Activated CD8-positive, alpha-beta memory T cell treated with anti-CD3 and anti-CD28 coated beads, Interleukin-2, amount 50 U/mL, for 24 hours (primary cell): ENCODE measurements at regions not wholly inside any gene's neighbourhood (a gene's known extent, or its start where the extent isn't known, plus 50 kb on each side); places are given as distances from the start of the nearest gene placed in this dataset.

Experiments used
- DNase-seq: peaks from one replicate; pipeline ENCODE4 v3.0.0-alpha.2; 2020; ENCODE audit errors: extremely low read depth

DNA sequence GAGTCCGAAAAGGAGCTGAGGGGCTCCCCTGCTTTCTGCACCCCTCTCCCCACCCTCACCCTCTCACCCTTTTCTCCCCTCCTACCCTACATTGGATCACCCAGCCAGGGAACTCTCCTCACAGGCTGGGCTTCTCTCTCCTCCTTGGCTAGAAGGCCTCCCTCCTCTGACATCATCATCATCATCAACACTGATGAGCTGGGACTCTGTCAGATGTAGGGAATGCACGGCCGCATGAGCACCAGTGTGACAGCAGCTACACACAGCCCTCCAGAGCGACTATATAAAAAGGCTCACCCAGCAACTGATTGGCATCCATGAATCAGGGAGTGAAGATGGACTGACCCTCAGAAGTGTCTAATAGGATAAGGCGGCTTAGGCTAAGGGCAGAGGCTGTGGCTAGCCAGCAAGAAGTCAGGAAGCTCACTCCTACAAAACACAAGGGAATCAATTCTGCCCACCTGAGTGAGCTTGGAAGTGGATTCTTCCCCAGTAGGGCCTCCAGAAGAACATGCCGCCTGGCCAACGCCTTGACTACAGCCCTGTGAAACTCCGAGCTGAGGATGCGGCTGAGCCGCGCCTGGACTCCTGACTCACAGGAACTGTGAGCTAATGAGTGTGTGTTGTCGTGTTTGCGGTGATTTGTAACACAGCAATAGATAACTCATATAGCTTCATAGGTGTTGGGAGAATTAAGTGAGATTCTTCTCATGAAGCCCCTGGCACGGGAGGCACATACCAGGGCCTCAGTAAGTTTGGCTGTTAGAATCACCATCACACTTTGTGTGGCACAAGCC is 147.6 kb downstream of the FAM43A start:
- DNase-seq, result no peak

DNA sequence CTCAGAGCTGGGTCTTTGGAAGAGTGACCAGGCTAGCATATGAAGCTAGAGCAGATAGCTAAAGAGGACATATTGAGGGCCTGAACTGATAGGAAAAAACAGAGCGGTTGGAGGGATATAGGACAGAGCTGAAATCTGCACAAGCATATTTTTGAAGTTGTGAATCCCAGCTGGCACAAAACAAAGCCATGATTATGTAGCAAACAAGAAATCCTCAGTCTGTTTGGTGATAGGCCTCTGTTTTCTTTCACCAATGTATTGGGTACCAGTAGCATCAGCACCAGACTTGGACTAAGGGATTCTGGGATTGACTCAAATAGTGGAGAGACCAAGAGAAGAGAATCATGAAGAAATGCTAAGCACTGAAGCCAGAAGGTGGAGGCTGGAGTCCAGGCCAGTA is 151.0 kb downstream of the FAM43A start:
- DNase-seq, result no peak

DNA sequence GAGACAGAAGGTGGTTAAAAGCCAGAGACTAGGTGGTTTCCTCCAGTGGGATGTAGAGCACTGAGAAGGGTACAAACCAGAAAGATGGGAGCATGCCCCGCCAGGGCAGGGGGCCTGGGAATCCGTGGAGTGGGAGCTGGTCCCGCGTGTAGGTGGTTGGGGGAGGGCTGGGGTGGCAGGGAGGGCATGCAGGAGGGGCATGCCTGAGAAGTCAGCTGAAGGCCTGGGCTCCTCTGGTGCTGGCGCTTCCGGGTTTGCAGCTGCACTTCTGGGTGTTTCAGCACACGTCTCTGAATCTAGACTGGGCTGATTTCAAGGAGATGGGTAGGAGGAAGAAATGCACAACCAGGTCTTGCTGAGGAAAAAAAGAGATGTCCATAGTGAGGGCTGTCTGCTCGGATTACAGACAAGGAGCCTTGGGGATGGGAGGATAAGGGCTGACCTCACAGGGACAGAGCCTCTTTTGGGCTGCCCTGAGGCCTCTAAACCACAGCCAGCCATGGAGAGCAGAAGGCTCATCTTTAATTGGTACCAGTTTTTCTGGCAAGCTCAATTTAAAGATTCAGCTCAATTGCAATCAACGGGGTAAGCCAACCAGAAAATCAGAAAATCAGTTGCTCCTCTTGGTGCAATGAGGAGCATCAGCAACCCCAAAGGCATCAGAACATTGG is 151.9 kb downstream of the FAM43A start:
- no peak for DNase-seq

DNA sequence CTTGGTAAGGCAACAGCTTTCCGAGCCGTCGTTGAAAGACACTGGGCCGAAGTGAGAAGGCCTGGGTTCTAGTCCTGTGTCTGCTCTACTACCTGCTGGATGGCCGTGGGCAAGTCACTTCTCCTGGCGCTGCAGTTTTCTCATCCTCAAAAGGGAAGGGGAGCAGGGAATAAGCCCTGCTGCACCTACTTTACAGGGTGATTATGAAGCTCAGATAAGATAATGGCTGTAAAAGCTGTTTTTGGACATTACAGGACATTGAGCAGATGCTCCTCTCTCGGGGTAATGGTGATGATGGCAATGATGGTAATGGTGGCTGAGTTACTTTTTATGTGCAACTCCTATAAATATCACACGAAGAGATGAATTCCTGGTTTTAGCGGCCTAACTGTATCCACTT is 152.6 kb downstream of the FAM43A start:
- no peak for DNase-seq

DNA sequence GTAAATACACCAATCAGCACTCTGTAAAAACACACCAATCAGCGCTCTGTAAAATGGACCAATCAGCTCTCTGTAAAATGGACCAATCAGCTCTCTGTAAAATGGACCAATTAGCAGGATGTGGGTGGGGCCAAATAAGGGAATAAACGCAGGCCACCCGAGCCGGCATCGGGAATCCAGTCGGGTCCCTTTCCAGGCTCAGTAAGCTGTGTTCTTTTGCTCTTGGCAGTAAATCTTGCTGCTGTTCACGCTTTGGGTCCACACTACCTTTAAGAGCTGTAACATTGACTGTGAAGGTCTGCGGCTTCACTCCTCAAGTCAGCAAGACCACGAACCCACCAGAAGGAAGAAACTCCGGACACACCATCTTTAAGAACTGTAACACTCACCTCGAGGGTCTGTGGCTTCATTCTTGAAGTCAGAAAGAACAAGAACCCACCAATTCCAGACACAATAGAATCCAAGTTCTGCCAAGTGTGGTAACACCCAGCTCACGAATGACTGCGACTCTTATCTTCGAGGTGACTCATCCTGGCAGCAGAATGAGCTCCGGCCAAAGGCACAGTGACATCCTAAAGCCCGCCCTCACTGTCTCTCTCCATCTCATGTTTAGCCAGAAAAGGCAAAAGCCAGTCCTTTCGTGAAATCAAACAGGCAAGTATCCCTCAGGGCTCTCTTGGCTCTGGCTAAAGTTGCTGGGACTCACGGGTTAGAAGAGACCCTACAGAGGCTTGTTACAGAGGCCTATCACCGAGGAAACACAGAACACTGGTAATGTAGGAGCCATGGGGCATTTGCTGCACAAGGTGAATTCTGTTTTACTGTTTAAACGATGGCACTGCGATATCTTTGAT is 155.2 kb downstream of the FAM43A start:
- no peak for DNase-seq

DNA sequence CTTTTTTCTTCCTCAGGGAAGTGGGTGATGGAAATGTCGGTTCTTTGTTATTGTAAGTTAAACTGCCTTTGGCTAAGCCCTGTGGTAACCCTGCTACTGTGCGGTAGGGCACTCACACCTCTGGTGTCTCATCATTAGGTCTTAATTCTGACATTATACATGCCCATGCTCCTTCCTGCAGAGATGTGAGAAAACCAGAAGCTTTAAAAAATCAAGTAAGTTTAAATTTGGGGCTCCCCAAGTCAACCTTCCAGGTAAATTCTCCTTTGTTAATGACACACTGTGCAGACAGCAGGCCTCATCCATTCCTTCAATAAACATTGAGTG is 155.8 kb downstream of the FAM43A start:
- DNase-seq, result no peak

DNA sequence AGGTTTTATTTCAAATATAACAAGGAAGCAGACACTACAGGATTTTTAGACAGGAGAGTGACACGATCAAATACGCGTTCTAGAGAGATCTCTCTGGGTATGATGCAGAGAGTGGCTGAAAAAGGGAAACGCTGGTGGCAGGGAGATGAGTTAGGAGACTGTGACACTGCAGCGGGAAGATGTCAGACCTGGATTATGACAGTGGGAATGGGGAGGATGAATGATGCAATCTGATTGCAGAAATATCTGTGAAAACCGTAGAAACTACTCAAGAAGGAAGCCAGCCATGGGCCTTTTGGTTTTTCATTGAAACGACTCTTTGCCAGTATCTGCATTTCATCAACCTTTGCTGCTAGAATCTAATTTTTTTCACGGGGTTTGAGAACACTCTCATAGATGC is 157.9 kb downstream of the FAM43A start:
- DNase-seq, result no peak

DNA sequence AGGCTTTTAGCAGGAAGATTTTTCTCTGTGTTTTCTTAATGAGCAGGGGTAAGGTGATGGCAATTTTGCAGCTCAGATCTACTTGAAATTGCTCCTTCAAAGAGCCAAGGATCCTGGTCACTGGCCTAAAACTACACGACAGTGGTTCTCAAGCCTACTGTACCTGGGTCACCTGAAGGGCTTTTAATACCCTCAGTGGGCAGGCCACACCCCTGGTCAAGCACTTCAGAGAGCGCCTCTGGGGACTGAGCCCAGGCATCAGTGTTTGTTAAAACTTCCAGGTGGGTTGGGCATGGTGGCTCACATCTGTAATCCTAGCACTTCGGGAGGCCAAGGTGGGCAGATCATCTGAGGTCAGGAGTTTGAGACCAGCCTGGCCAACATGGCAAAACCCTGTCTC is 158.4 kb downstream of the FAM43A start:
- no peak for DNase-seq

DNA sequence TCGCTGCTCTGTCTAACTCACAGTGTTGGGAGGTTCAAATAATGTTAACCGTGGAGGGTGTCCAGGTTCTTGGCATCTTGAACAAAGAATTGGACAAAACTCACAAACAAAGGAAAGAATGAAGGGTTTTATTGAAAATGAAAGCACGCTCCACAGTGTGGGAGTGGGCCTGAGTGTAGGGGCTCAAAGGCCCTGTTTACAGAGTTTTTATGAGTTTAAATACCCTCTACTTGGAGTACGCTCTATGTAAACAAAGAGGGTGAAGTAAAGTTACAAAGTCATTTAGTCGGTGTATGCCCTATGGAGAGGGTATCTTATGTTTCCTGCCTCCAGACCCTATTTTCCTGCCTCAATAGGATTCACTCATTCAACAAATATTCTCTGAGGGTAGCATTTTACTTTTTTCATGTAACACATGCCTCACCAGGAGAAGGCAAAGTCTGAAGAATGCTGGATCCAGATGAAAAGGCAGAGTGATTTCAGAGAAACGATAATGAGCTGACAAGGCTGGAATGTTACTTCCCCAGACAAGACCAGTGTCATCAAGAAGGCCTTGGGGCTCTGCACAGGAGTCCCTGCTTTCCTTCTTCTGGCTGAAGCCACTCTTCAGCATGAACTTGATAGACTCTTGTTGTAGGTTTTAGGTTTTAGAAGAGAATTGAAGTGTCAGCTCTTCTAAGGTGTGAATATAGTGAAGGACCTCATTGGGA is 163.6 kb downstream of the FAM43A start:
- DNase-seq, result no peak

DNA sequence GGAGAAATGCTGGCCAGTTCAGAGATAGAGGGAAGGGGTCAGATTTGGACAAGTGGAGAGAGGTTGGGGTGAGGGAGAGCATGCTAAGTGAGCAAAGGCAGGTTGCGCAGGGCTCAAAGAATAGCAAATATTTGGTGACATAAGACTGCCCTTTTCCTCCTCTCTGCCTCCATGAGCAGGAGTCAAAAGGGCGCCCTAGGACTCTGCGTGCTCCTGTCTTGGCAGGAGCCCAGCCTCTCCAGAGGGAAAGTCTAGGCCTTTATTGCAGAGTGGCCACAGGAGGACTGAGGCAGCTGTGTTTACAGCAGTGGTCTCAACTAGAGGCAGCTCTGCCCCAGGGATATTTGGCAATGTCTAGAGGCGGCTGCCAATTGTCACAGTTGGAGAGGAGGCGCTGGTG is 165.6 kb downstream of the FAM43A start:
- no peak for DNase-seq

DNA sequence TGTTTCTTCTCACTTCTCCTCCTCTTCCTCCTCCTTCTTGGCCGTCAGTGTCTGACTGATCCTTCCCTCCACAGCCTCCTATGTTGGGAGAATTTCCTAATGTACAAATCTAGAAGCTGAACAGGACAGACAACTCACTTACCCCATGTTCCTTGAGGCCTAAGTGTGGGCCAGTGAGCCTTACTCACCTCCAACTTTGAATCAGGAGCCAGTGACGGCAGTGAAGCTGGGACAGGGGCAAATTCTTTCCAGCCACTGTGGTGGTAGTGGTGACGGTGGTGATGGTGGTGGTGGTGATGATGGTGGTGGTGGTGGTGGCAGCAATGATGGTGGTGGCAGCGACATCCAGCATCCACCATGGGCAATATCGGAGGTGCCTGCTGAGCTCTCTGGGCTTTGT is 166.3 kb downstream of the FAM43A start:
- DNase-seq, result no peak

DNA sequence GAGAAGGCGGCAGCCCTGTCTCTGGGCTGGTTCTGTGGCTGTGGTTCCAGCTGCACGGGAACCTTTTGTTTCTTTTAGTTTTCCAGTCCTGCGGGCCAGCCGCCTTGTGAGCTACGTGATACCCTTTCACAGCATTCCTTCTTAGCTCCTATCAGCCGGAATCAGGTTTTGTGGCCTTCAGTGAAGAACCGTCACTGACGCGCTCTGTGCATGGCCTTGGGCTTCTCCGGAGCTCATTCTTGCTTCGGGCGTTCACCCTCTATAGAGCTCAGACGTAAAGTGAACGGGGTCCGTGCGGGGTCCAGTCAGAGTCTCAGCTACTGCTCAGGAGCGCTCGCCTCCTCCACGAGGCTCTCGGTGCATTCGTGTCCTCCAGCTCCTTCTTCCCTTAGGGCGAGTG is 166.7 kb downstream of the FAM43A start:
- no peak for DNase-seq

DNA sequence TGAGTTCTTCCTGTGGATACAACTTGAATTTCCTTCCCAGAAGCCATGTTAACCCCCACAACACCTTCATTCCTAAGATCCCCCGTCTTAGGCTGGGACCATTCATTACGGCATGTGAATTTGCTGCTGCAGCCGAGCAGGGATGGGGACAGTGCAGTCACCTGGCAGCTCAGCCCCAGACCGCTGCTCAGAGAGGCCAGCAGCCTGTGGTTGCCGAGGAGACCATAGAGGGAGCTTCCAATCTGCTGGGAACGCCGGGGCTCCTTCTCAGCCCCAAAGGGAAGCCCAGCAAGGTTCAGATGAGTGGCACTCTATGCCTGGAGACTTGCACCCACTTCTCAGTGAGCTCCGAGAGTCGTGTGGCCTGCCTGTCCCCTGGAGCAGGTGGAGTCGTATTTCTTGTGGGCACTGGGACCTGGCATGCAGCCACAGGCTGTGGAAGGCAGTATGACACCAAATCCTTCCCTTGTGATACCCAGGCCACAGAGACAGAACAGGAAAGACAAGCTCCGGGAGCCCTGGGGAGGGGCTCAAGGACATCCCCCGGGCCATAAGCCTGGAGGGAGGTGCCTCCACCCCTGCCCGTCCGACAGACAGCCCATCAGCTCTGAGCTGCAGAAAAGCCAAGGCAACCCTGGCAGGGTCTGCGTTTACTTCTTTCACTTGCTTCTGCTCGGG is 167.3 kb downstream of the FAM43A start:
- no peak for DNase-seq

DNA sequence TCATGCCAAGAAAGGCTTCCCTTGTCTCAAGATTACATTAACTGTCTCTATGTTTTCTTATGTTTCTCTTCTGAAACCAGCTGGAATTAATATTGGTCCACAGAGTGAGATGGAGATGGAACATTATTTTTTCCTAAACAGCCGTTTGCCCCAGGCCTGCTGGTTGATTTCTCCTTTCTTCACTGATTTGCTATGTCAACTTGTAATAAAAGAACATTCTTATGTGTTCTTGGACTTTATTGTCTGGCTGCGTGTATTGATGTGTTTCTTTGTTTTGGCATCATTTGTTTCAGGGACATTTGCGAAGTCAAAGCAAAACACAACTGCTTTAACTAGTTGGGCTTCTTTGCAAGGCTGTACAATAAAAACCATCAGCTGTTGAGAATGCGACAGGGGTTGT is 168.5 kb downstream of the FAM43A start:
- DNase-seq, result no peak

DNA sequence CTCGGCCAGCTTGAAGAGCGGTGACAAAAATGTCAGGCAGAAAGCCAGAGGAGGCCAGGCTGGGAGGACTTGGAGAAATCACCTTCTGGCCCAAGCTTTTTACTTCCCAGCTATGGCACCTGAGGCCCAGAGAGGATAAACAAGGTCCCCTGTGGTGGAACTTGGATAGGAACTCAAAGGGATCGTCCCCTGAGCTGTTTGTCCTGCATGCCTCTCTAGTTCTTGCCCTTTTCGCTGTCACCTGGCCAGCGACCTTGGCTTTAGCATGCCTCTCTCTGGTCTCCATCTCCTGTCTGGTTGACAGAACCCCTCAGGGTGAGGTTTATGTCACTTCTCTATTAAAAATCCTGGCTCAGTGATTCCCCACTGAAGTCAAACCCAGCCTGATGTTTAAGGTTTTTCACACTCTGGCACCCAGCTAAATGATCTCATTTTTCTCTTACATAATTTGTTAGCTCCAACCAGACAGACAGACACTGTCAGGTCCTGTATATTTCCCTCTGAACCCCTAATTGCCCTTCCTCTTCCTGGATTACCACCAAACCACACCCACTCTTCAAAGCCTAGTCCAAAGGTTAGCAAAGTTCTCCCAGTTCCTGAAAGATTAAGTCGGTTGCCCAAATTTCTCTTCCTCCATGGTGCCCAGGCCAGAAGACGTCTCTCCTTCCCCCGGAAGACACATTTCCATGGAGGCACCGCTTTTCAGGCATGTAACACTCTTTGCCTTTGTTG is 169.1 kb downstream of the FAM43A start:
- no peak for DNase-seq

DNA sequence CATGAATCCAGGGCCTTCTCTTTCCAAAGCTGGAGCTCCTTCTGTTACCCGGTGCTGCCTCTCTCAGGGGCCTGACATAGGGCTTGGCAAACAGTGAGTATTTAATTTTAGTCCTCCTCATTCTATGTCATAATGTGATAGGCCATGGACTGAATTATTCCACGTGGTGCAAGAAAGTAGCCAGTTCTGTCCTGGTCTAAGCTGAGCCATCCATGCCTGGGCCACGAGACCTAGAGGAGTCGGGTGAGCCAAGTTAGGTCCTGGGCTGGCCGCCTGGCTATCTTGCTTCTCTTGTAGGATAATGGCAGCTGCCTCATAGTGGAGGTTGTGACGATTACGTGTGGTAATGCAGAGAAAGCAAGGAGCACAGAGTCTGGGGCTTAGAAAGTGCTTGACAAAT is 170.6 kb downstream of the FAM43A start:
- DNase-seq, result no peak

DNA sequence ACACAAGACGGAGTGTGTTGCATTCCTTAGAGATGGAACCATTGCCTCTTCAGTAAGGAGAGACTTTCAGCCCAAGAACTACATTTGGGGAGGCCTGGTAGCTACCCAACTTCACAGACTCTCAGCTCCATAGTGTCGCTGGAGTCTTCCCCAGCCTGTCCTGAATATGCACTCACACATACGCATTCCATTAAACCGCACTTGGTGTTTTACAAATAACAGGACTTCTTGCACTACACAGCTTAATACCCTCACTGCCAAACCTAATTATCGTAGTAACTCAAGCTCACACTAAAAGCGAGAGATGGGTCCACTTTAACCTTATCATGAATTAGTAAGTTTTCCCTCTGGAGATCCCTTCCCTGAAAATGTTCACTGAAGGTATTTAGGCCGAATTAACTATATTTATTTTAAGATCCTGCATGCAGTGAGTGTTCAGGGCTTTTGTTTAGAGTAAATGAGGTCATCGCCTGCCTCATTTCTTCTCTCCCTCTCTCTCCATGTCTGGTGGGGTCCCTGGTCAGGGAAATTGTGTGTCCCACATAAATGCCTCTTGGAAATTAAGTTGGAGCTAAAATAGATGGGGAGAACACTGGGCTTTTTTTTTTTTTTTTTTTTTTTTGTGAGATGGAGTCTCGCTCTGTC is 171.9 kb downstream of the FAM43A start:
- no peak for DNase-seq

DNA sequence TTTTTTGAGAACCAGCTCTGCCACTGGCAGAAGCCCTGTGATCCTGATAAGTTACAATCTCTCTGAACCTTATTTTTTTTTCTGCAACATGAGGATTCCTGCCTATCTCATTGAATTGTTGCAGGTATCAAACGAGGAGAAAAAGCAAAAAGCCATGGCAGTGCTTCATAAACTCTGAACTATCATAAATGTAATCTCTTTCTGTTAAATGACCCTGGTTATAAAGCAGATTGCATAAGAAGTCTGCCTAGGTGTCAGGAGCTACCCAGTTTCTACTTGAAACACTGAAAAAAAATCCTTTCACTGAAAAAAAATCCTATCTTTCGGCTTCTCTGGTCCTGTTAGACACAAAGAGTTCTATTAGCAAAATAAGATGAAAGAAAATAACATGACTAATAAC is 172.7 kb downstream of the FAM43A start:
- DNase-seq, result no peak

DNA sequence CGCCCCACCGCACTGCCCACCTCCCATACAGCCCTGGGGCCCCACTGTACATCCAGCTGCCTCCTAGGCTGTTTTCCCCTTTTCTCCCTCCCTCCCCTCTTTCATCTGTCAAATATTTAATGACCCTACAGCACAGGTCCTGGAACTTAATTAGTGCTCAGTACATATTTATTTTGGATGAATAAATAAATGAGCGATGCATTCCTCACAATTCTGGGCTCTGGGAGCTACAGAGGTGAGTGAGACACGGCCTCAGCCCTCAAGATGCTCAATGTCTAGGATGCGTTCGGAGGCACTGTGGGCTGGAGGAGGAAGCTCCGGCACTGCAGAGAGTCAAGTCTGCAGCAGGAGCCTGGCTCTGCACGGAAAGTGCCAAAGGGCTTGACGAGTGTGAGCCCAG is 175.0 kb downstream of the FAM43A start:
- DNase-seq, result no peak

DNA sequence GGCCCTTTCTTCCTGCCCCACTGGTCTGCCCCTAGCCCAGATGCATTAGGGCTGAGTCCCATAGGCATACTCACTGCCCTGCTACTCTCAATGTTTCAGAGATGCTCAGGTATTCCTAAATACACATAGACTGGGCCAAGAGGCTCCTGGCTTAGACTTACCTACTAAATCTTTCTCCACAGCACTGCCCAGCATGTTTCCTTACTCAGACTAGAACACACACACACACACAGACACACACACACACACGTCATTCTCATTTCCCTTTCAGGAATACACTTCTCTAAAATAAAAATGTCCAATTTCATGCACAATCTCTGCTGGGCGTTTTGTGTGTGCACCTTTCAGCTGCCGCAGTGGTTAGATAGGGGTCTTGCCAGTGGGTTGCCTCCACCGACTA is 175.7 kb downstream of the FAM43A start:
- DNase-seq, result no peak
